B cell (primary cell): ENCODE measurements at regions not wholly inside any gene's neighbourhood (a gene's known extent, or its start where the extent isn't known, plus 50 kb on each side); places are given as distances from the start of the nearest gene placed in this dataset.
A peak's percentile ranks its signal among the peaks of the same experiment; 100 is the strongest.
"Not testable (repeated sequence)": the region's sequence is repeated elsewhere in the genome, so short reads cannot be mapped to it uniquely, and the experiment has no call there.

Experiments
- CTCF ChIP-seq: fragments of 200-600 bp; IDR thresholded peaks from one replicate; pipeline ENCODE4 v1.8.0; 2022; ENCODE audit warnings: antibody characterized with exemption, mild to moderate bottlenecking
- EZH2 ChIP-seq: IDR thresholded peaks from 2 replicates; pipeline ENCODE4 v1.6.1; 2012; ENCODE audit warnings: borderline replicate concordance, low read depth, mild to moderate bottlenecking, moderate library complexity, low read length; ENCODE audit not compliant: insufficient read depth, poor library complexity, severe bottlenecking

- TF ChIP-seq CTCF: not testable (repeated sequence)
- TF ChIP-seq EZH2: peak; percentile 28
Observed at GRCh38 chr16:32085438-32086141, 167.5 kb upstream of the TP53TG3D start.
